Kidney (tissue), 13 donors: ENCODE measurements at regions not wholly inside any gene's neighbourhood (a gene's known extent, or its start where the extent isn't known, plus 50 kb on each side); places are given as distances from the start of the nearest gene placed in this dataset.

Experiments
- DNase-seq, 5 donors: peaks; one replicate each; pipeline ENCODE4 v3.0.0-alpha.2; 2013 to 2020
- FAIRE-seq: peaks from 2 replicates; lab custom pipeline; 2012; peaks lifted over from hg19 to GRCh38; lab: Jason Lieb, UNC
- H3K27ac ChIP-seq, 2 donors: one replicate each; pipeline ENCODE4 v1.7.0; 2013; ENCODE audit warnings: low read depth in 2 of 2, low read length in 2 of 2, inconsistent platforms in 1 of 2
- H3K27me3 ChIP-seq: one replicate; pipeline ENCODE4 v1.7.1; 2013; ENCODE audit warnings: low read length, inconsistent platforms; ENCODE audit not compliant: control insufficient read depth, insufficient read depth
- H3K36me3 ChIP-seq, 3 donors: one replicate each; pipeline versions ENCODE4 v1.7.0 to v1.7.1; 2013; ENCODE audit warnings: low read length in 3 of 3, control low read depth in 1 of 3, inconsistent platforms in 1 of 3; ENCODE audit not compliant: insufficient read depth in 3 of 3, control insufficient read depth in 2 of 3
- H3K4me1 ChIP-seq, 3 donors: one replicate each; pipeline versions ENCODE4 v1.7.0 to v1.7.1; 2013; ENCODE audit warnings: low read length in 3 of 3, inconsistent platforms in 1 of 3, low read depth in 1 of 3; ENCODE audit not compliant: control insufficient read depth in 2 of 3, insufficient read depth in 2 of 3
- H3K4me3 ChIP-seq, 3 donors: one replicate each; pipeline versions ENCODE4 v1.7.0 to v1.8.1; 2013; ENCODE audit warnings: low read length in 3 of 3, control low read depth in 1 of 3, inconsistent platforms in 1 of 3
- H3K9ac ChIP-seq, 3 donors: one replicate each; pipeline versions ENCODE4 v1.7.0 to v1.7.1; 2013; ENCODE audit warnings: low read length in 3 of 3, control low read depth in 1 of 3, inconsistent platforms in 1 of 3
- H3K9me3 ChIP-seq, 3 donors: one replicate each; pipeline versions ENCODE4 v1.7.0 to v1.7.1; 2013; ENCODE audit warnings: low read length in 3 of 3, control low read depth in 1 of 3, inconsistent platforms in 1 of 3; ENCODE audit not compliant: control insufficient read depth in 2 of 3, insufficient read depth in 1 of 3
- intact Hi-C: fragments of 100-400 bp; cut with DNase I; formaldehyde crosslinking; loops from one replicate; pipeline ENCODE4 v1.11.1; 2022
- TF ChIP-seq, protein P1 (sequence below): IDR thresholded peaks from 3 replicates; pipeline ENCODE4 v1.5.1; 2012; ENCODE audit warnings: mild to moderate bottlenecking, moderate library complexity, borderline replicate concordance; ENCODE audit not compliant: insufficient read depth; ENCODE audit errors: extremely low read depth
- donor health status: control.
- donor health status: control.
- donor health status: control.
- donor health status: control.
- donor health status: control.
- donor health status: DM: yes; HTN: yes; CAD: no.
- donor health status: Normal renal cell carcinoma (clear cell type).

DNA sequence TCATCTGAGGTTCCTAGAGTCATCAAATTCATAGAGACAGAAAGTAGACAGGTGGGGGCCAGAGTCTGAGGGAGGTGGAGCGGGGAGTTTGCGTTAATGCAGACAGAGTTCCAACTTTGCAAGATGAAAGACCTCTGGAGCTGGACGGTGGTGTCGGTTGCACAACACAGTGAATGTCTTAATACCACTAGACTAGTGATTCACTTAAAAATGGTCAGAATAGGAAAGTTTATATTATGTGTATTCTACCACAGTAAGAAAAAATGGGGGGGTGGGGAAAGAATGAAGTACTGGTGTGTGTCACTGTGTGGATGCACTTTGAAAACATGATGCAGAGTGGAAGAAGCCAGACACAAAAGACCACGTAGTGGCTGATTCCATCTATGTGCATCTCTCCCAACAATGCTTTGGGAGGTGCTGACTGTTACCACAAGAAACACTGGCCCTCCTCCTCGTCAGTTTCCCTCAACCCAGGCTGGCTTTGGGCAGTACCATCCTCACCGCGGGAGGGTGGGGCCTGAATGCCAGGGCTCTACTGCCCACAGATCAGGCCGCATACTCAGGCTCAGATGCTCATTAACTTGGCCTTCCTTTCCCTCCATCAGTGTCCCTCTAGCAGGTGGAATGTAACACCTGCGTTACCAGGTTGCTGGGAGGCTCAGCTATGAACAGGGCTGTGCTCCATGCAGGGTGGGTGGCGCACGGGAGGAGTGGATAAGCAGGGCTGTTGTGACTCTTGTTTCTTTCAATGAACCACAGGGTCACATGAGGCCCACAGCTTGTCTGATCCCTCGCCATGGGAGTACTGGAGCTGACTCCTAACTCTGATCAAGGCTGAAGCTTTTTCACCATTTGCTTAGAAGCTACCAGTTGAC, 297.0 kb downstream of the CTTN start:
- H3K27me3 ChIP-seq = no peaks in the 10 kb centered on the region
- peak in 1 of 5 donors; percentile 34 for DNase-seq
- H3K4me1 ChIP-seq = peaks cover 0 to 4% (median 3%) of the 10 kb centered on the region in 3 donors
- peaks cover 0 to 8% (median 0%) of the 10 kb centered on the region in 3 donors for H3K36me3 ChIP-seq
- FAIRE-seq = no peak
- H3K9ac ChIP-seq = no peak overlapping the region
- H3K9me3 ChIP-seq = no peaks in the 10 kb centered on the region
- TF ChIP-seq, protein P1, sequence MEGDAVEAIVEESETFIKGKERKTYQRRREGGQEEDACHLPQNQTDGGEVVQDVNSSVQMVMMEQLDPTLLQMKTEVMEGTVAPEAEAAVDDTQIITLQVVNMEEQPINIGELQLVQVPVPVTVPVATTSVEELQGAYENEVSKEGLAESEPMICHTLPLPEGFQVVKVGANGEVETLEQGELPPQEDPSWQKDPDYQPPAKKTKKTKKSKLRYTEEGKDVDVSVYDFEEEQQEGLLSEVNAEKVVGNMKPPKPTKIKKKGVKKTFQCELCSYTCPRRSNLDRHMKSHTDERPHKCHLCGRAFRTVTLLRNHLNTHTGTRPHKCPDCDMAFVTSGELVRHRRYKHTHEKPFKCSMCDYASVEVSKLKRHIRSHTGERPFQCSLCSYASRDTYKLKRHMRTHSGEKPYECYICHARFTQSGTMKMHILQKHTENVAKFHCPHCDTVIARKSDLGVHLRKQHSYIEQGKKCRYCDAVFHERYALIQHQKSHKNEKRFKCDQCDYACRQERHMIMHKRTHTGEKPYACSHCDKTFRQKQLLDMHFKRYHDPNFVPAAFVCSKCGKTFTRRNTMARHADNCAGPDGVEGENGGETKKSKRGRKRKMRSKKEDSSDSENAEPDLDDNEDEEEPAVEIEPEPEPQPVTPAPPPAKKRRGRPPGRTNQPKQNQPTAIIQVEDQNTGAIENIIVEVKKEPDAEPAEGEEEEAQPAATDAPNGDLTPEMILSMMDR = no peak
- no peak overlapping the region for H3K4me3 ChIP-seq
- no peak overlapping the region for H3K27ac ChIP-seq
- intact Hi-C loops = no loop called here

DNA sequence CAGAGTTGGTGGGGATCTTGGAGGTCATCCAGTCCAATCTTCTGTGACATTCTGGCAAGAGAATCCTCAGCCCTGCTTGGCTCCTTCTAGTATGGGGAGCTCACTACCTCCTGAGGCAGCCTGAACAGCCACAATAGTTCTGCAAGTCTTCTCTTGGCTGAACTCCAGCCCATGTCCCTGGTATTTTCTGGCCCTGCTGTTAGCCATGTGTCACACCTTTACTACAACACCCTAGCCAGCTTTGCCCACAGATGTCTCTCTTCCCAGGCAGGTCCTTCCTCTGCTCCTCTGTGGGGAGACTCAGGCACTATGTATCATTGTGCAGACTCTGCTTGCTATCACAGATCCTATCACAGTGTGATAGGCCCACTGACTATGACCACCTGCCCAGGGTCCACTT, 297.7 kb downstream of the CTTN start:
- Histone ChIP-seq H3K4me1 (peaks cover 0 to 4% (median 3%) of the 10 kb centered on the region in 3 donors), H3K27me3 (no peaks in the 10 kb centered on the region), H3K9ac (no peak overlapping the region), H3K4me3 (no peak overlapping the region), H3K27ac (no peak overlapping the region), H3K36me3 (peaks cover 0 to 8% (median 0%) of the 10 kb centered on the region in 3 donors), H3K9me3 (no peaks in the 10 kb centered on the region)
- no peak for FAIRE-seq
- peak in 1 of 5 donors; percentile 3 for DNase-seq
- TF ChIP-seq, protein P1 = no peak
- intact Hi-C loops = no loop called here

DNA sequence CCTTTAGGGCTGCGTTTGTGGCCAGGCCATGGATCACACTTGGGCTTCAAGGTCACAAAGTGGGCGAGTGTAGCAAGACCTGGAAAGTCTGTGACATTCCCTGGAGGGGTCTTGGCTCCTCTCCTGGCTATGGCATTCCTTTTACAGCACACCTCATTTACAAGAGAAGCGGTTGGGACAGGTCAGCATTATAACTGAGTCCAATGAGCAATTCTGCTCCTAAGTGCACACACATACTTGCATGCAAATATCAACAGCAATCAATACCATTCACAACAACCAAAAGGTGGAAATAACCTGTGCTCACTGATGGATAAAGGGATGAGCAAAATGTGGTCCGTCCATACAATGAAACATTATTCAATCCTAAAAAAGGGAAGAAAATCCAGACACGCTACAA, 298.2 kb downstream of the CTTN start:
- Histone ChIP-seq H3K27me3 (no peaks in the 10 kb centered on the region), H3K4me1 (peaks cover 0 to 4% (median 3%) of the 10 kb centered on the region in 3 donors), H3K36me3 (peaks cover 0 to 8% (median 0%) of the 10 kb centered on the region in 3 donors), H3K9ac (no peak overlapping the region), H3K27ac (no peak overlapping the region), H3K9me3 (no peaks in the 10 kb centered on the region), H3K4me3 (no peak overlapping the region)
- DNase-seq = peak in 1 of 5 donors; percentile 17
- intact Hi-C loops = no loop called here
- FAIRE-seq = no peak
- TF ChIP-seq, protein P1 = no peak
